Hematopoietic multipotent progenitor cell treated with erythropoietin and hydrocortisone succinate and interleukin-3 and kit ligand, for 6 days (in vitro differentiated cells): ENCODE measurements at regions not wholly inside any gene's neighbourhood (a gene's known extent, or its start where the extent isn't known, plus 50 kb on each side); places are given as distances from the start of the nearest gene placed in this dataset.

Source experiments
- DNase-seq: peaks from one replicate; pipeline ENCODE4 v3.0.0-alpha.2; 2015

DNA sequence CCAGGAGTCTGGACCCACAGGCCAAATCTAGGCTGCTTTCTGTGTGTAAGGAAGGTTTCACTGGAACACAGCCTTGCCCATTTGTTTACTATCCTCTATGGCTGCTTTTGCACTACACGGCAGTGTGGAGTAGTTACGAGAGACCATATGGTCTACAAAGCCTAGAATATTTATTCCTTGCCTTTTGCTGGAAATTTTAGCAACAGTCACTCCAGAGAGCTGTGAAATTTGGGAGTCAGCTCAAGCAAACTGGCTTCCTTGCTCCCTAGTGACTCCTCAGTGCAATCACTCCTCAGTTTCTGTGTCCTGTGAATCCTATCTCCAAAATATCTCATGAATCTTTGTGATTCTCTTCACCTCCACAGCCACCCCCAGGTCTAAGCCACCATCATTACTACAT lies 99.0 kb upstream of the CPEB2 start:
- DNase-seq = no peak

DNA sequence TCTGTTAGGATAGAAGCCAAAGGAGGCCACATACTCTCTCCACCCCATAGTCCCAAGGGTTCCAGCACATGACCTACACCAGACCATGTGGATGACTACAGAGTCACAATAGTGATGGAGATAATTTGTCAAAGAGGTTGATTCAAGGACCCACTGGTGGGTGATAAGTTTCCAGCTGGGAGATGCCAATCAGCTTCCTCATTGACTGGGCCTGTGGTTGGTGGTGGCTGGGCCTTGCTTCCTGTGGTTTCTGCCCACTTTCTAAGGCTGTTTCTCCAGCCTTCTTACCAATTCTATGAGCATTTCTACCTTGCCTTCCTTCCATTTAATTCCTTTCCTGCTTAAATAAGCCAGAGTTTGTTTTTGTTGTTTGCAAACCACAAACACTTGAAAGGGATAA lies 95.5 kb upstream of the CPEB2 start:
- peak; percentile 59 for DNase-seq

DNA sequence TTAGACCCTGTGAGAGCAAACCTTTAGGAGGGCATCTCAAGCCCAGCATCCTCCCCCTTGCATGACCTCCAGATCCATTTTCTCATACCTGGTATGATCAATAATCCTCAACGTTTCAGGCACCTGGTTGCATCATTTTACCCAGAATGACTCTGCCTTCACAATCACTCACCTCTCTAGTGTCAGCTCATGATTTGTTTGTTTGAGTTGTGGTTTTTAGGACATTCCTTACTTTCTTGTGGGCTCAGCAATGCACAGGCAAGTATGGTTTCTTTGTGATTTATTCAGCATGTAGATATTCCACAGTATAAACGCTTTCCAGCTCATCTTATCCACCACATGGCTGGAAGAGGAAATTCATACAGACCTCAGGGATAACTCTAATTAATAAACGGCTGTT lies 93.6 kb upstream of the CPEB2 start:
- no peak for DNase-seq

DNA sequence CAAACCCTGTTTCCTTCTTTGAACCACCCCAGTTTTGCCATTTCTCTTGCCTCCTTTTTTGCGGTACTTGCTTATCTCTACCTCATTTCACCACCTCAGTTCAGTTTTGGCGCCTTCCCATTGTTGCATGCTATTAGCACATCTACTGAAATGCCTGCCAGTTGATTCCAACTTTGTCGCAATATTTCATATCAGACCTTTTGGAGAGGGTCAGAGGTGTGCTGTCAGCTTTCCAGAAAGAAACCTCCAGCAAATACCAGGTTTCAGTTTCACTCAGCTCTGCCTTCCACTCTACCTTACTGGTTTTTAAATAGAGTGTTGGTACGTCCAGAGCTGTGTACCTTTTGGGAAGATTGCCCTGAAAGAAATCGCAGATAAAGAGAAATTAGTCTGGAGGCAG lies 91.9 kb upstream of the CPEB2 start:
- DNase-seq = no peak

DNA sequence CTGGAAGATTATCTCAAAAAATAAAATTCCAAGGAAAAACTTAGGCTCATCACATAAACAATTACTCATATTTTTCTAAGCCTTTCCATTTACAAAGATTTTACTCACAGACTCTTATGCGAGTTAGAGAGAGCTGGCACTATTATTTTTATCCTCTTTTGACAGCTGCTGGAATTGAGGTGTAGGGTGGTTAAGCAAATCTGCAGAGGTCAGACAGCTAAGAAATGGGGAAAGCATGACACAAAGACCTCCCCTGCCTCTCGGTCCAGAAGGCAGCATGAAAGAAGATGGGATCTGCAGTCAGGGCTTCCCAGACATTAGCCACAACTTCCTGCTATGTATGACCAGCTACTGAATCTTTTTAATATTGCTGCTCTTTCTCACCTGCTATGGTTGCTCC lies 89.9 kb upstream of the CPEB2 start:
- DNase-seq = no peak

DNA sequence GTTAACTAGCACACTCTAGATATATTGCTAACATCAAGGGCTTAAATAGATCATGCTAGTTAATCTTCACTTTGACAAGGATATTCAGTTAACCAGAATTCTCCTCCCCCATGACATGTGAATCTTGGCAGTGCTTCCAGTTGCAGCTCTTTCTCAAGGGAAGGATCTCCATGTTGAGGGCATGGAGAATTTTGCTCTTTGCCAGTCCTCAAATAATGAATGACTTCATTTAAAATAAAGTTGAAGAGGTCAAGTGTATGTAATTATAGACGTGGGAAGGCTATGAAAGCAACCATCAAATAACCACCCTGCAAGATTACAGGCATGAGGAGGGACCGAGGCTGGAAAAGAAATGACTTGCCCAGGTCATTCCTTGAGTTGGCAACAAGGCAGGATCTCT lies 87.3 kb upstream of the CPEB2 start:
- no peak for DNase-seq

DNA sequence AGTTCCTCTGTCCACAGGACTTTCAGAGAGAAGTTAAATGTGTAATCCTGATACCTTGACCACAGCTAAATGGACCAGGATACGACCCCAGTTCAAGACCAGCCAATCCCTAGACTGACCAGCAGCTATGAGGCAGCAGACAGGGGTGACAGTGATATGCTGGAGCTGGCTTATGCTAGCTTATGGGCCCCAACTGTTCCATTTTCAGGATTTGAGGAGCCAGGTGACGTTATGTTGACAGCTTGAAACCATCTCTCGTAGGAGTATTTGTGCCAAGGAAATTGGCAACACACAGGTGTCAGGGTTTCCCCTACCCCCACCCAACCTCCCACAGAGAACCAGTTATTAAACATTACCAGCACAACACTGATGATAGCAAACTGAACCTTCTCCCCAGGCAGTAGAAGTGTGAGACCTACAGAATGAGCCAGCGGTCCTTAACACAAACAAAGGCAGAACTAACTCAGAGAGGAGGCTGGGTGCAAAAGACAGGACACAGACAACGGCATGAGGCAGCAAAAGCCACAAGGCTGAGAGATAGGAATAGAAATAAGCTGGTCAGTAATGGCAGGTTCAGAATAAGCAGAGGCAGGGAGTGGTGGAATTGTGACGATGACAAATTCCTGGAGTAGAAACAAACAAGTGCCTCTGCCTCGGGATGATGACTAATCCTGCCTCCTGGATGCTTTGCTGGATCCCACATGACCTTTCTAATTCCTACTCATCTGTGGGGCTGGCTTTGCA lies 85.6 kb upstream of the CPEB2 start:
- no peak for DNase-seq

DNA sequence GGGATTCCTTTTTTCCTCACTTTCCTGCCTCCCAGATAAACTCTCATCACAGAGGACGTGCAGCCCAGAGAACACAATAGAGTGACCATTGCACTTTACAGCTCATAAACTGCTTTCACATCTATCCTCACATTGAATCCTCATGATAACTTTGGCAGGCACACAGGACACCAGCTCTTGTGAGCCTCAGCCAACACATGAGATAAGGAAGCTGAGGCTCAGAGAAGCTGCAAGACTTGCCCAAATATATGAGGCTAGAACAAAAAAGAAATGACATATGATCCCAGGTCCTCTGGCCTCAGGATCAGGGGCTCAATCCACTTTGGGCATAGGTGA lies 85.0 kb upstream of the CPEB2 start:
- DNase-seq = no peak

DNA sequence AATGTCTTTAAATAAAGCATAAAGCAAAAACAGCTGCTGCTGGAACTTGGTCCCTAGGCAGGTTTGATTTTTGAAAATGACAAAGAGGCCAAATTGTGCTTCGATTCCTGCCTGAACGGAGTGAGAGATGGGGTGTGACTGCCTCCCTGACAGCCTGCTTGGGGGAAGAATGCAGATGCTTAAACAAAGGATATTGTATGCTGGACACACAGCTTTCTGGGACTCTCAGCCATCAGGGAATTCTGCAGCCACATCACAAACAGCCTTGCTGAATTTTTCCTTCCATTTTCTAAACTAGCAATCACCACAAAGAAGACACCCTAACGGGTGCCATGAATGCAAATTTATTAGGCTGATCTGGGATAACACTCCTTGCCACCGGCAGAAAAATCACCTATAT lies 83.9 kb upstream of the CPEB2 start:
- no peak for DNase-seq

DNA sequence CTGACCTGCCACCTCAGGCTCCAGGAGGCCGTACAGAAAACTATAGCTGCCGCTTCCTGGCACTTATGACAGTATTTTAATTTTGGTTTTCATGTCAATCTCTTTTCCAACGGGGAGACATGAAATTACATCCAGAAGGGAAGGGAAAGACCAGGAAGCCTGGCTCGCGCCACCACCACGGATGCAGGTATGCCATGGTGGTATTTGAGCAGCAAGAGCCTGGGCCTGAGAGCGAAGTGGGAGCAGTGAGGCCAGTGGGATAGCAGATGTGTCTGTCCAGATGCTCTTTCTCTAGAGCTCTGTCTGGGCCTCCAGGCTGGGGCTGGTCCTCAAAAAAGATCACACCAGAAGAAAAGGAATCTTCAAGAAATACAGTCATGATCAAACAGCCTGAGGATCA lies 82.5 kb upstream of the CPEB2 start:
- no peak for DNase-seq

DNA sequence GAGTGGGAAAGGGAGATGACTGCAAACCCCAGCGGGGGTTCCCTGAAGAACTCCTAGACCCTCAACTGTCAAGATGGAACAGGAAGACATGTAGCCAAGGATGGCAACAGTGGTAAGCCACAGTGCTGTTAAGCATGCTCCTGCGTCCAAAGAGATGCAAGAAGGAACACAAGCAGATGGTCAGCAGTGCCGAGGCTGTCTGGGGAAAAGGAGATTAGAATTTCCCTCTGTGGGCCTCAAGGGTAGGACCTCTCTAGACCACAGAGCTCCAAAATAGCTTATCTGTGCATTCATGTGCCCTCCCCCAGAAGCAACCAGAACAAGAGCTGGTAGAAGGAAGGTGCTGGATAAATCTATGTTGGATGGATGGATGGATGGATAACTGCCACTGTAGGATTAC lies 82.0 kb upstream of the CPEB2 start:
- peak; percentile 57 for DNase-seq

DNA sequence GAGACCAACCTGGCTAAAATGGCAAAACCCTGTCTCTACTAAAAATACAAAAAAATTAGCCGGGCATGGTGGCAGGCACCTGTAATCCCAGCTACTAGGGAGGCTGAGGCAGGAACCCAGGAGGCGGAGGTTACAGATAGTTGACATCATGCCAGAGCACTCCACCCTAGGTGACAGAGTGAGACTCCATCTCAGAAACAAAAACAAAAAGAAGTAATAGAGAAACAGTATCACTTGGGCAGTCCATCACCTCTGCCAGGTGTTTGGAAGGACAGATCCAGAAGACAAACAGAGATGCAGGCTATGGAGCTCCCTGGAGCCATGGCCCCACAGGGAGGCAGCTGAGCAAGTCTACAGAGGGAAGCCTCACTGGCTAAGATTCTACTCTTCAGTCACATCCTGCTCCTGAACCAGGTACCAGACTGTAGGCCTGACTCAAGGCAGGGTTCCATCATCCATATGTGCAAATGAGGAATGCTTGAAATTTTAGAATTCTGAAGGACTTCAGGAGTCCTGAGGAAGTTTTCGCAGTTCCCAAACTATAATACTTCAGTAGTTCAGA lies 81.4 kb upstream of the CPEB2 start:
- peak; percentile 9 for DNase-seq

DNA sequence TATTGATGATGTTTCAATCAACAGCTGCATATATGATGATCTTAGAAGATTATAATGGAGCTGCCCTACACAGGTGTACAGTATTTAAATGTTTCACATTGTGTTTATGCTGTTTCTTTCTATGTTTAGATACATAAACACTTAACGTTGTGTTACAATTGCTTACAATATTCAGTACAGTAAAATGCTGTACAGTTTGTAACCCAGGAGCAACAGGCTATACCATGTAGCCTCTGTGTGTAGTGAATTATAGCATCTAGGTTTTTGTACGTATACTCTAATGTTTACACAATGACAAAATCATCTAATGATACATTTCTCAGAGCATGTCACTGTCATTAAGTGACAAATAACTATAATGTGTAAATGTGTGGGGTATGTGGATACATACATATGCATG lies 80.5 kb upstream of the CPEB2 start:
- DNase-seq = peak; percentile 10

DNA sequence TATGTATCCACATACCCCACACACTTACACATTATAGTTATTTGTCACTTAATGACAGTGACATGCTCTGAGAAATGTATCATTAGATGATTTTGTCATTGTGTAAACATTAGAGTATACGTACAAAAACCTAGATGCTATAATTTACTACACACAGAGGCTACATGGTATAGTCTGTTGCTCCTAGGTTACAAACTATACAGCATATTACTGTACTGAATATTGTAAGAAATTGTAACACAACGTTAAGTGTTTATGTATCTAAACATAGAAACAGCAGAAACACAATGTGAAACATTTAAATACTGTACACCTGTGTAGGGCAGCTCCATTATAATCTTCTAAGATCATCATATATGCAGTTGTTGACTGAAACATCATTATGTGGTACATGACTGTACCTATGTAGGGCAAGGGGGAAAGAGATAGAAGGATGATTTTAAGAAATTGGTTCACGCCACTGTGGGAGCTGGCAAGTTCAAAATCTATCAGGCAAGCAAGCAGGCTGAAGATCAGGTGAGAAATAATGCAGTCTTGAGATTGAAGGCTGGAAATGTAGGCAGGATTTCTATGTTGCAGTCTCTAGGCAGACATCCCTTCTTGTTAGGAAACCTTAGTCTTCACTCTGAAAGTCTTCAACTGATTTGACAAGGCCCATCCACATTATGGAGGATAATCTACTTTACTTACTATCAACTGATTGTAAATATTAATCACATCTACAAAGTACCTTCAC lies 78.0 kb upstream of the CPEB2 start:
- no peak for DNase-seq

DNA sequence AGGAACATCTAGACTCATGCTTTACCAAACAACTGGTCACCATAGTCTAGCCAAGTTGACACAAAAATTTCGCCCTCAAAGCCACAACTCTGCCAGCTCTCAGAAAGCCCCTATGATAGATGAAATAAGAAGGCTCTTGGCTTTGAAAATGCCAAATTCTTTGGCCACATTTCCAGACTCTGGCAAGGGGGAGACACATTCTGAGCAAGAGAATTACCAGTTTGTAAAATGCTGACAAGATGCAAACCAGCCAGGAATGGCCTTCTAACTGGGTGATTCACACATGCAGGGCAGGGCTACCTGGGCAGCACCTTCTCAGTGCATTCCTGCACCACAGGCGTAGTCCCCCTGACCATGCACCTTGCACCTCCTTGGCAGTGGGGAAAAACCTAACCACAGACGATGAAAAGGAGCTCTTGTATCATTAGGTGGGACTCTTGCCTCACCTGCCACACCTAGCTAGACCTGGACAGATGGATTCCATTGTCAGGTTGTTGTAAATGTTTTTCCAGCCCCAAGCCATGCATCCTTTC lies 77.4 kb upstream of the CPEB2 start:
- DNase-seq = no peak

DNA sequence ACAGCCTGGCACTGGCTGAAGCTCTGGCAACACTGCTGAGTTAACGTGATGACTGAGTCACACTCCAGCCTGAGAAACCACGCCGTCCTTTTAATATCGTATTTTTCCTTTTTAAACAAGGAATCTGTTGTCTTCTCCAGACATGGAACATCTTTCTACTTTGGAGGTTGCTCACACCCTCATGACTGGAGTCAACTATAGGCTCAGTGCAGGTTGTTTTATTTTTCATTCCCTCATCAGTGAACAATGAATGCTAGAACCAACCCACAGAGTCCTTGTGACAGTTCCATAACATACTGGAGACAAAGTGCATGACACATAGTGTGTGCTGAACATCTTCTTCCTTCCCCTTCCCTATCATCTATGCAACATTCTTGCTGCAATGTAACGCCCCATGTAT lies 76.8 kb upstream of the CPEB2 start:
- DNase-seq = no peak

DNA sequence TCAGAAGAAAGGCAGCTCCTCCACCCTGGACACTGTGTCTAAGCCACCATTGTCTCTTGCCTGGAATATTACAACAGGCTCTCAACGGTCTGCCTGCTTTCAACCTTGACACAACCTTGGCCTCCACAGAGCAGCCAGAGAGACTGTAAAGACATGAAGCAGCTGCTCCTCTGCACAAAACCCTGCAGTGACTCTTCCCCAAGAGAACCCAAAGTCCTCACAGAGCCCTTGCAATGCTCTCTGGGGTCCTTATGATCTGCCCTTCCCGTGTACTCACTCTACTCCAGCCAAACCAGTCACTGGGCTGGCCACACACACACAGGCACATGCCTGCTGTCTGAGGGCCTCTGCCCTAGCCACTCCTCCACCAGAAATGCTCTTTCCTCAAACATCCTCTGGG lies 75.9 kb upstream of the CPEB2 start:
- DNase-seq = no peak

DNA sequence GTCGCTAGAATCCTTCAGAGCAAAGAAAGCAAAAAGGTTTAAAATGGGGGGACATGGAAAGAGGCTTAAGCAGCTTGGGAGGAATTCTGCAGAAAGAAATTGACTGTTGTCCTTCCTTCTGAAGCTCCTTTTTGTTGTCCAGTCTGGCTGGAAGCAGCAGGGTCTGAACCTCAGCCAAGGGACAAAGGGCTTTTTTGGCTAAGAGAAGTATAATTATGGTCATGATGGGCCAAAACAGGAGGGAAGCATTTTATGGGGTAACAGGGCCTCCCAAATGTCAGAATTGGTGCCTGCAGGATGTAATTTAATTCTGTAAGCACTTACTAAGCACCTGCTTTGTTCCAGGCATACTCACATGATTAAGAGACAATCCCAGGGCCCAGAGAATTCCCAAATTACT lies 74.2 kb upstream of the CPEB2 start:
- DNase-seq = no peak

DNA sequence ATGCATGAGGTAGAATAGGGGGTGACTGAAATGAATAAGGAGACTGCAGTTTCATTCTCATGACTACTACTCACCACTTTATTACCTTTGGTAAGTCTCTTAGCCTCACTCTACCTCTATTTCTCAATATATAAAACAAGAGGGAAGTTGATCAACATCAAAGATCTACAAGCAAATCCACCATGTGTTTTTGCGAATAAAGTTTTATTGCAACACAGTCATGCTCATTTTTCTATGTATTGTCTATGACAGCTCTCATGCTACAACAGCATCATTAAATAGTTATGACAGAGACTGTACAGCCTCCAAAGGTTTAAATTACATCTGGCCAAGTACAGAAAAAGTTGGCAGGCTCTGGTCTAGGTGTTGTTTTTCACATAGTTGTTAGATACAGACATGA lies 72.6 kb upstream of the CPEB2 start:
- no peak for DNase-seq

DNA sequence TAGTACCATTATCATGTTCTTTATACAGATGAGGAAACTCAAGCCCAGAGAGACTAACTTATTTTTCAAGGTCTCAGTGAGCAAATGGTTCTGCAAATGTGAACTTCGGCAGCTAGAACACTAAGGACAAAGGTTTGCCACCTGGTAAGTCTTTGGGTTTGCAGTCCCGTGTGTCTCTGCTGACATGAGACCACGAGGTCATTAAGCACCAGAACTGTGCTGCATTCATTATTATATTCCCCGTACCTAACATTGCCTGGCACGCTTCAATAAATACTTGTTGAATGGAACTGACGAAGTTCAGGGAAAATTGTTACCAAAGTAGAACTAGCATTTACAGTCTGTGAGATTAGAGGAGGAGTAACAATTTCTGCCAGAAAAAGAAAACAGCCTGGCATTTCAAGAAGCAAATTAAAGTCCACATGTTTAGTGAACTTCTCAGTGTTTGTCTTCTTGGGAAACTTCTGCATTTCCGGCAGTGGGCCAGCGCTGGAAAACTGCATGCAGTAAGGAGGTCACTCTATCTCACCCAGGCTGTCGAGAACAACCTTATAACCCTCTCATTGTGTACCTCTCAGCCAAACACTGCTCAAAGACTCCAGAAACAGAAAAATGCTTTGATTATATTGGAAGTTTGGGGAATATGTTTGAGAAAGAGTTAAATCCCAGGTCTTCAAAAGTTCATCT lies 67.4 kb upstream of the CPEB2 start:
- DNase-seq = no peak

DNA sequence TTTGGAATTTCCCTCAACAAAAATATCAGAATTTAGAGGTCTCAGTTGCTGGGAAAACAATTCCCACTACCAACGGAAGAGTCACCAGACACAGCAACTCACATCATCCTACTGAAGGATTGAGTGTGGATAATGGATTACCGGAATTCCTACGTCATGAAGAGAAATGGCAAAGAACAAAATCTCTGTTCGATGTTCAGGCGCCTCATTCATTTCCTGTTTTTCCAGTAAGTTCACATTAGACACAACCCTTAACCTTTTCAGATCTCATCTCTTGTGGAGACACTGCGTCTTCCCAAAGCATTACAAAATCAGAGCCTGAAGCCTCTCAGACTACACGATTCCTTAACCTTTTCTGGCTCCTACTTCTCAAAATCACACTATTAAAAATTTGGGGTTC lies 58.5 kb upstream of the CPEB2 start:
- DNase-seq = no peak

DNA sequence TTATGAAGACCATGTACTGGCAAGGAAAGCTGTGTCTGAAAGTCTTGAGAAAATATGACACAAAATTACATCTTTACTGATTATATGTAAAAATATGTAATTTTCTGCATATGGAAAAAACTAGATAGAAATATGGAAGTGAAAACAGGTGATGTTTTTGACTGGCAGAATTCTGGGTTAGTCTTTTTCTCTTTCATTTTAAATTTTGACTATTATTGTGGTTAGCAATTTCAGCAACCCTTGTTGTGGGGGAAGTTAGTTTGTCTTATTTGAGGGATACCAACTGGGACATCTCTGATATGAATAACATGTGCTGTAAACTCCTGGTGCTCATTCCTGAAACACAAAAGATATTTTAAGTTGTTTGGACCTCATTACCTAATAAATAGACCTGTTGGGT lies 49.9 kb upstream of the CPEB2 start:
- no peak for DNase-seq
